Upper lobe of right lung (tissue), 1 donor: ENCODE measurements at regions not wholly inside any gene's neighbourhood (a gene's known extent, or its start where the extent isn't known, plus 50 kb on each side); places are given as distances from the start of the nearest gene placed in this dataset.

ENCODE experiments used
- ATAC-seq: fragments of 200-7000 bp; cut with Tn5 transposase; one replicate; pipeline ENCODE4 v1.9.1; 2020; ENCODE audit warnings: mild to moderate bottlenecking, moderate library complexity
- DNase-seq: peaks from one replicate; pipeline ENCODE4 v3.0.0-alpha.2; 2020
- H3K27ac ChIP-seq: fragments of 200-600 bp; one replicate; pipeline ENCODE4 v1.8.0; 2022
- H3K27me3 ChIP-seq: fragments of 200-600 bp; one replicate; pipeline ENCODE4 v1.8.0; 2022; ENCODE audit warnings: mild to moderate bottlenecking
- H3K36me3 ChIP-seq: fragments of 200-600 bp; one replicate; pipeline ENCODE4 v1.8.0; 2022
- H3K4me1 ChIP-seq: fragments of 200-600 bp; one replicate; pipeline ENCODE4 v1.8.0; 2022
- H3K4me3 ChIP-seq: fragments of 200-600 bp; one replicate; pipeline ENCODE4 v1.8.0; 2022; ENCODE audit warnings: mild to moderate bottlenecking
- H3K9me3 ChIP-seq: fragments of 200-600 bp; one replicate; pipeline ENCODE4 v1.8.0; 2022
- intact Hi-C: fragments of 100-400 bp; cut with DNase I; formaldehyde crosslinking; loops from one replicate; pipeline ENCODE4 v1.11.0; 2022
- TF ChIP-seq, protein P1 (sequence below): fragments of 200-600 bp; IDR thresholded peaks from one replicate; pipeline ENCODE4 v1.8.0; 2022; ENCODE audit warnings: antibody characterized with exemption
- donor health status: DM: no; HTN: yes; CAD: no; lungs with severe emphysema.

DNA sequence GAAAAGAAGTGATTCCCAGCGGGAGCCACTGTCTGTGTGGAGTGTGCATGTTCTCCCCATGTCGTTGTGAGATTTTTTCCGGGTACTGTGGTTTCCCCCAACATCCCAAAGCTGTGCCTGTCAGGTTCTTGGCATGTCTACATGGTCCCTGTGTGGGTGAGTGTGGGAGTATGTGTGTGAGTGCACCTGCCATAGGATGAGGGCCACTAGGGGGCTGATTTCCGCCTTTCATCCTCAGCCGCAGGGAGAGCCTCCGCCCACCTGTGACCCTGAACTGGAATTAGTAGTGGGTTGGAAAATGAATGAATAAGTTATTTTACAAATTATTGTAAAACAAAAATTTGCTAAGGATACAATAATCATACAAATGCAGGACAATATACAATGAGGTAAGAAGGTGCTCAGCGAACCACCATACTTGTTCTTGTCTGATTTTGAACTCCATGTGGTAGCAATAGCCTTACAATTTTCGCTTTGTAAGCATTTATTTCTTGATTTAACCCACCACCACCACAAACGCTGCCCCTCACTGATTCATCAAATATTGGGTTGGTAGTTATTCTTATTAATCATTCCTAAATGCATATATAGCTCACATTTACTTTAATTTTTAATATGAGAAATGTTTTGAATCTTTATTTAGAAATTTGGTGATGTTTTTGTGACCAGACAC, 641.2 kb upstream of the VSTM2A start:
- intact Hi-C loops = no loop called here
- no peaks in the 10 kb centered on the region for H3K36me3 ChIP-seq
- DNase-seq (no peak), ATAC-seq (no peak)
- H3K27ac ChIP-seq = no peak overlapping the region
- TF ChIP-seq, protein P1, sequence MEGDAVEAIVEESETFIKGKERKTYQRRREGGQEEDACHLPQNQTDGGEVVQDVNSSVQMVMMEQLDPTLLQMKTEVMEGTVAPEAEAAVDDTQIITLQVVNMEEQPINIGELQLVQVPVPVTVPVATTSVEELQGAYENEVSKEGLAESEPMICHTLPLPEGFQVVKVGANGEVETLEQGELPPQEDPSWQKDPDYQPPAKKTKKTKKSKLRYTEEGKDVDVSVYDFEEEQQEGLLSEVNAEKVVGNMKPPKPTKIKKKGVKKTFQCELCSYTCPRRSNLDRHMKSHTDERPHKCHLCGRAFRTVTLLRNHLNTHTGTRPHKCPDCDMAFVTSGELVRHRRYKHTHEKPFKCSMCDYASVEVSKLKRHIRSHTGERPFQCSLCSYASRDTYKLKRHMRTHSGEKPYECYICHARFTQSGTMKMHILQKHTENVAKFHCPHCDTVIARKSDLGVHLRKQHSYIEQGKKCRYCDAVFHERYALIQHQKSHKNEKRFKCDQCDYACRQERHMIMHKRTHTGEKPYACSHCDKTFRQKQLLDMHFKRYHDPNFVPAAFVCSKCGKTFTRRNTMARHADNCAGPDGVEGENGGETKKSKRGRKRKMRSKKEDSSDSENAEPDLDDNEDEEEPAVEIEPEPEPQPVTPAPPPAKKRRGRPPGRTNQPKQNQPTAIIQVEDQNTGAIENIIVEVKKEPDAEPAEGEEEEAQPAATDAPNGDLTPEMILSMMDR = no peak
- H3K4me1 ChIP-seq = no peaks in the 10 kb centered on the region
- no peaks in the 10 kb centered on the region for H3K27me3 ChIP-seq
- H3K9me3 ChIP-seq = no peaks in the 10 kb centered on the region
- H3K4me3 ChIP-seq = no peak overlapping the region

DNA sequence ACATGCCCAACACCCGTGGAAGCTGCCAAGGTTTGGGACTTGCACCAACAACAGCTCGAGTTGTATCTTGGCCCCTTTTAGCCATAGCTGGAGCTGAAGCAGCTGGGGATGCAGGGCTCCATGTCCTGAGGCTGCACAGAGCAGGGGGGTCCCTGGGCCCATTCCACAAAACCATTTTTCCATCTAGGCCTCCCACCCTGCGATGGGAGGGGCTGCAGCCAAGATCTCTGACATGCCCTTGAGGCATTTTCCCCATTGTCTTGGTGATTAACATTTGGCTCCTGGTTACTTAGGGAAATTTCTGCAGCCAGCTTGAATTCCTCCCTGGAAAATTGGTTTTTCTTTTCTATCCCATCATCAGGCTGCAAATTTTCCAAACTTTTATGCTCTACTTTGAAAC, 637.8 kb upstream of the VSTM2A start:
- no peaks in the 10 kb centered on the region for H3K4me1 ChIP-seq
- no peaks in the 10 kb centered on the region for H3K36me3 ChIP-seq
- intact Hi-C loops = no loop called here
- H3K27ac ChIP-seq = no peak overlapping the region
- H3K9me3 ChIP-seq = no peaks in the 10 kb centered on the region
- no peaks in the 10 kb centered on the region for H3K27me3 ChIP-seq
- no peak for DNase-seq
- no peak overlapping the region for H3K4me3 ChIP-seq
- no peak for ATAC-seq
- TF ChIP-seq, protein P1 = no peak

DNA sequence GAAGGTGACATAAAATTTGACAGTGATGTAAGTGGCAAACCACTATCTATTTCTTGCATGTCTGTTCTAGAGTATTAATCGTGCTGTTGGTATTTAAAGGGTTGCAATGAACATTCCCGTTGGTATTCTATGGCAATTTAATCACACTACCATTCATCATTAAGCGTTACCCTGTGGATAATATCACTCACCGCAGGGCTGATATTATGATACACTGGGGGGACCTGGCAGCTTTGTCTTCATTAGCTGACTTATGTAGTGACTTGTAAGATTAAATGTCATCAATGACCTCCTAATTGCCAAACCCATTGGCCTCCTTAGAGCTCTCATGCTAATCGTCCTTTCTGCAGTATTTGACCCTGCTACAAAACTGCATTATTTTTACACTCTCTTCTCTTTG, 624.5 kb upstream of the VSTM2A start:
- Histone ChIP-seq H3K4me1 (no peaks in the 10 kb centered on the region), H3K27ac (no peak overlapping the region), H3K9me3 (no peaks in the 10 kb centered on the region), H3K4me3 (no peak overlapping the region), H3K27me3 (no peaks in the 10 kb centered on the region), H3K36me3 (no peaks in the 10 kb centered on the region)
- intact Hi-C loops = no loop called here
- TF ChIP-seq, protein P1 = no peak
- DNase-seq (no peak), ATAC-seq (no peak)

DNA sequence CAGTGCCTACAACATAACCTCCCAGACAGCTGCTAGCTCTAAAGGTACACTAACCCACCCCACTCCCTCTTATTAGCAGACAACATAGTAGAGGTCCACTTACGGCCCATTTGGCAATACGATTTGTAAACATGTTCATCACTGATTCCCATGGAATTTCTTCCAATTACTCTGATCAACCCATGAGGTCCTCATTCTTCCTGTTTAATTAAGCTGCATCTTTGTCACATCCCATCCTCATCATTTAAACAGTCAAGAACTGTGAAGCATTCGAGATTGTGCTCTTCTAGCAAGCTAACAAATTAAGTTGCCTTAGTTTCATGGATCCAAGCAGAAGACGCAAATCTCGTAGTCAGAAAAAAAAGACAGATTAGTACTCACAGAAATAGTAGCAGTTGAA, 622.2 kb upstream of the VSTM2A start:
- DNase-seq (no peak), ATAC-seq (no peak)
- Histone ChIP-seq H3K27ac (no peak overlapping the region), H3K4me1 (no peaks in the 10 kb centered on the region), H3K27me3 (no peaks in the 10 kb centered on the region), H3K4me3 (no peak overlapping the region), H3K36me3 (no peaks in the 10 kb centered on the region), H3K9me3 (no peaks in the 10 kb centered on the region)
- TF ChIP-seq, protein P1 = no peak
- intact Hi-C loops = no loop called here

DNA sequence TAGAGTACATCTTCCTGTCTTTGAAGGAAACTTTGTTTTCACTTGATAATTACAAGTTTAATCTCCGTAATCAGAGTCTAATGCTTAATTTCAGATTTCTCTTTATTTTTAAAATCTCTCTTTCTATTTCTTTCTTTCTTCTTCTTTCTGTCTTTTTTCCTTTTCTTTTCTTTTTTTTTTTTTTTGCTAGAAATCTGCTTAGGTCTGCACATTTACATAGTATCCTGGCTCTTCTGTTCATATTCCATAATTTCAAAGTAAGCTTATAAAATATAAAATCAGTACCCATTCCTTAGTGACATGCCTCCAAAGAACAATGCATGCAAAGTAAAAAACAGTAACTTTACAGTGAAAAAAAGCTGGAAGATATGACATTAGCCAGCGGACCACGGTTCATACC, 601.7 kb upstream of the VSTM2A start:
- intact Hi-C loops = no loop called here
- Histone ChIP-seq H3K4me1 (no peaks in the 10 kb centered on the region), H3K36me3 (no peaks in the 10 kb centered on the region), H3K4me3 (no peak overlapping the region), H3K27me3 (no peaks in the 10 kb centered on the region), H3K9me3 (peaks cover 4% of the 10 kb centered on the region), H3K27ac (no peak overlapping the region)
- TF ChIP-seq, protein P1 = no peak
- ATAC-seq (no peak), DNase-seq (no peak)

DNA sequence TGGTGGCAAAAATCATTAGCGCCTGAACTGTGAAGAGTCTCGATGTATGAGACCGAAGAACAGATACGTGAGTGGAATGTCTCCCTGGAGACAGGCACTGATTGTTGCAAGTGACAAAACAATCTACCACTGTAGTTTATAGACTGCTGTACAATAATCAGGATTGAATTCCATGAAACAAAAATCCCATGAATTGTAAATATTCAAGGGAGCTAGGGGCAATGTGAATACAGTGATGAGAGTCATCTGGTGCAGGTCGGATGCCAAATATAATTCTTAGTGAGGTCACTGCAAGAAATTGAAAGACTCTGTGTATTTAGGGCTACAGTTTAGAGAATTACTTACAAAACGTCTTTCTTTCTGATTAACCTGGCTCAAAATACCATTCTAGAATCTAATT, 594.4 kb upstream of the VSTM2A start:
- intact Hi-C loops = no loop called here
- Histone ChIP-seq H3K27me3 (no peaks in the 10 kb centered on the region), H3K4me3 (no peak overlapping the region), H3K36me3 (no peaks in the 10 kb centered on the region), H3K4me1 (no peaks in the 10 kb centered on the region), H3K9me3 (no peaks in the 10 kb centered on the region), H3K27ac (no peak overlapping the region)
- TF ChIP-seq, protein P1 = no peak
- DNase-seq (no peak), ATAC-seq (no peak)
